ENCODE measurements at regions not wholly inside any gene's neighbourhood (a gene's known extent, or its start where the extent isn't known, plus 50 kb on each side); places are given as distances from the start of the nearest gene placed in this dataset.

DNA sequence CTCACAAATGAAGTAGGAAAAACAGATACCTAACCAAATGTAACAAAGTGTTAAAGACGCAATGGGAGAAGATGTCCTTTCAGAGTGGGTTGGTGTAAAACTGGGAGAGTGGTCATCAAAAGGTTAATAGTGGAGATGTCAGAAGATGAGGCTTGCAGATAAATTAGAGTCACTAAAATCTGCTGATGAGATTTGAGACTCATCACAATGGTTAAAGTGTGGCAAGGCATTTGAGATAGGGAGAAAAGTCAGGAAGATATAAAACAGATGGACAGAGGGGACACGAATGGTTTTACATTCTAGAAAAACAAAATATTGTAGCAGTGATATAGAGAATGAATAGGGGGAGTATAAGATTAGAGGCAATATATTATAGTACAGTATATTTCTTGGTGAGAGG lies 406.0 kb upstream of the SEMA6A start:
- Histone ChIP-seq H3K9me1 (replicated peaks; ENCODE audit: control insufficient read depth, extremely low read depth, insufficient read depth, low read length) (no peaks in the 10 kb centered on the region), H3K9ac (replicated peaks; ENCODE audit: extremely low read depth, insufficient read depth, low read length) (no peak overlapping the region), H3K36me3 (ENCODE audit: control insufficient read depth in 2 of 2, extremely low read depth in 1 of 2, insufficient read depth in 2 of 2, low read length in 2 of 2) (no peaks in the 10 kb centered on the region), H3K4me3 (replicated peaks in 1 of 3; ENCODE audit: insufficient read depth in 1 of 3, low read depth in 1 of 3, low read length in 3 of 3) (no peak overlapping the region), H3K9me3 (replicated peaks; ENCODE audit: control insufficient read depth, insufficient read depth, low read length) (no peaks in the 10 kb centered on the region), H3K4me1 (ENCODE audit: control insufficient read depth, extremely low read depth, insufficient read depth, low read length) (no peaks in the 10 kb centered on the region), H2AFZ (ENCODE audit: low read depth, low read length) (no peak overlapping the region), H3K27me3 (ENCODE audit: control insufficient read depth in 2 of 2, insufficient read depth in 2 of 2, low read length in 2 of 2) (no peaks in the 10 kb centered on the region), H3K79me2 (ENCODE audit: control insufficient read depth, insufficient read depth, low read length) (no peaks in the 10 kb centered on the region), H3K4me2 (ENCODE audit: insufficient read depth, low read length) (no peak overlapping the region), H3K27ac (ENCODE audit: insufficient read depth, low read depth, low read length) (no peak overlapping the region), H4K20me1 (replicated peaks; ENCODE audit: control insufficient read depth, extremely low read depth, insufficient read depth, low read length) (no peaks in the 10 kb centered on the region)
- DNase-seq (ENCODE audit: low read depth, low spot score) (no peak), FAIRE-seq (no peak)
- BruUV-seq (replicated peaks), result no TSS peak
- dilution Hi-C loops (cut with MboI; ENCODE audit: extremely low pct_ligation_motif_present, low sequenced_read_pairs) (no loop called here), intact Hi-C loops (cut with micrococcal nuclease) (no loop called here)
- POLR2A ChIA-PET, result no interaction called here
- CTCF ChIA-PET, result no interaction called here
- TF ChIP-seq, protein P1, sequence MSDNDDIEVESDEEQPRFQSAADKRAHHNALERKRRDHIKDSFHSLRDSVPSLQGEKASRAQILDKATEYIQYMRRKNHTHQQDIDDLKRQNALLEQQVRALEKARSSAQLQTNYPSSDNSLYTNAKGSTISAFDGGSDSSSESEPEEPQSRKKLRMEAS (IDR thresholded peaks at IDR 0.05; ENCODE audit: insufficient read depth, insufficient read length), result no peak
- TF ChIP-seq MYC (IDR thresholded peaks at IDR 0.05; ENCODE audit: low read depth, low read length) (no peak), JUN (IDR thresholded peaks at IDR 0.05; ENCODE audit: borderline replicate concordance, insufficient read depth, insufficient read length, low read depth) (no peak), POLR2A (IDR thresholded peaks at IDR 0.05; ENCODE audit: low read depth, low read length) (no peak)

DNA sequence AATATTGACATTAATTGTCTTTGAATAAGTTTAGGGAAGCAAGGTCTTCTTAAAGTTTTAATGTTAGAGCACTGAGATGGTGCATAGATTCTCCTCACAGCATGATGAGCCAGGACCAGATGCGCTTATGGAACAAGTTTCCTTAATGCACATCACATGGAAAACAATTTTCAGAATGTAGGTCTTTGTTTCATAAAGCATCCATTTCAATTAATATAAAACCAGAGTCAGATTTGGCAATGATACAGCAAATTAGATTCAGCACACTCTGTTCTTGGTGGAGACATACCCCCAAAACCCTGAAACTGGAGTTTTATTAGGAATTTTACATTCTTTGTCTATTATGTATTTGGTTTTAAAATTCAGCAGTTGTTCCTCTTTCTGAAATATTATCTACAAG lies 402.1 kb upstream of the SEMA6A start:
- intact Hi-C loops (cut with micrococcal nuclease), result no loop called here
- BruUV-seq (replicated peaks), result no TSS peak
- POLR2A ChIA-PET, result no interaction called here
- Histone ChIP-seq H3K9ac (replicated peaks; ENCODE audit: extremely low read depth, insufficient read depth, low read length) (no peak overlapping the region), H3K4me2 (ENCODE audit: insufficient read depth, low read length) (no peak overlapping the region), H3K9me3 (replicated peaks; ENCODE audit: control insufficient read depth, insufficient read depth, low read length) (no peaks in the 10 kb centered on the region), H3K9me1 (replicated peaks; ENCODE audit: control insufficient read depth, extremely low read depth, insufficient read depth, low read length) (no peaks in the 10 kb centered on the region), H3K36me3 (ENCODE audit: control insufficient read depth in 2 of 2, extremely low read depth in 1 of 2, insufficient read depth in 2 of 2, low read length in 2 of 2) (no peaks in the 10 kb centered on the region), H3K27ac (ENCODE audit: insufficient read depth, low read depth, low read length) (no peak overlapping the region), H4K20me1 (replicated peaks; ENCODE audit: control insufficient read depth, extremely low read depth, insufficient read depth, low read length) (no peaks in the 10 kb centered on the region), H3K27me3 (ENCODE audit: control insufficient read depth in 2 of 2, insufficient read depth in 2 of 2, low read length in 2 of 2) (no peaks in the 10 kb centered on the region), H3K4me1 (ENCODE audit: control insufficient read depth, extremely low read depth, insufficient read depth, low read length) (no peaks in the 10 kb centered on the region), H2AFZ (ENCODE audit: low read depth, low read length) (no peak overlapping the region), H3K4me3 (replicated peaks in 1 of 3; ENCODE audit: insufficient read depth in 1 of 3, low read depth in 1 of 3, low read length in 3 of 3) (no peak overlapping the region), H3K79me2 (ENCODE audit: control insufficient read depth, insufficient read depth, low read length) (no peaks in the 10 kb centered on the region)
- DNase-seq (ENCODE audit: low read depth, low spot score) (no peak), FAIRE-seq (no peak)
- dilution Hi-C loops (cut with MboI; ENCODE audit: extremely low pct_ligation_motif_present, low sequenced_read_pairs), result no loop called here
- CTCF ChIA-PET, result no interaction called here
- no peak for TF ChIP-seq POLR2A (IDR thresholded peaks at IDR 0.05; ENCODE audit: low read depth, low read length)
- TF ChIP-seq EZH2 (IDR thresholded peaks at IDR 0.05; ENCODE audit: borderline replicate concordance, low read depth, low read length, severe bottlenecking), result no peak
- TF ChIP-seq, protein P2, sequence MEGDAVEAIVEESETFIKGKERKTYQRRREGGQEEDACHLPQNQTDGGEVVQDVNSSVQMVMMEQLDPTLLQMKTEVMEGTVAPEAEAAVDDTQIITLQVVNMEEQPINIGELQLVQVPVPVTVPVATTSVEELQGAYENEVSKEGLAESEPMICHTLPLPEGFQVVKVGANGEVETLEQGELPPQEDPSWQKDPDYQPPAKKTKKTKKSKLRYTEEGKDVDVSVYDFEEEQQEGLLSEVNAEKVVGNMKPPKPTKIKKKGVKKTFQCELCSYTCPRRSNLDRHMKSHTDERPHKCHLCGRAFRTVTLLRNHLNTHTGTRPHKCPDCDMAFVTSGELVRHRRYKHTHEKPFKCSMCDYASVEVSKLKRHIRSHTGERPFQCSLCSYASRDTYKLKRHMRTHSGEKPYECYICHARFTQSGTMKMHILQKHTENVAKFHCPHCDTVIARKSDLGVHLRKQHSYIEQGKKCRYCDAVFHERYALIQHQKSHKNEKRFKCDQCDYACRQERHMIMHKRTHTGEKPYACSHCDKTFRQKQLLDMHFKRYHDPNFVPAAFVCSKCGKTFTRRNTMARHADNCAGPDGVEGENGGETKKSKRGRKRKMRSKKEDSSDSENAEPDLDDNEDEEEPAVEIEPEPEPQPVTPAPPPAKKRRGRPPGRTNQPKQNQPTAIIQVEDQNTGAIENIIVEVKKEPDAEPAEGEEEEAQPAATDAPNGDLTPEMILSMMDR (IDR thresholded peaks at IDR 0.05; ENCODE audit: extremely low read depth in 1 of 2, insufficient read depth in 1 of 2, low read depth in 1 of 2, low read length in 2 of 2), result no peak
- TF ChIP-seq POLR2AphosphoS5 (IDR thresholded peaks at IDR 0.05; ENCODE audit: insufficient read depth, low read depth, low read length), result no peak
- no peak for TF ChIP-seq JUN (IDR thresholded peaks at IDR 0.05; ENCODE audit: borderline replicate concordance, insufficient read depth, insufficient read length, low read depth)
- TF ChIP-seq, protein P1 (IDR thresholded peaks at IDR 0.05; ENCODE audit: insufficient read depth, insufficient read length), result no peak
- TF ChIP-seq FOS (IDR thresholded peaks at IDR 0.05; ENCODE audit: borderline replicate concordance, insufficient read depth, low read length), result no peak
- no peak for TF ChIP-seq MYC (IDR thresholded peaks at IDR 0.05; ENCODE audit: low read depth, low read length)
- no peak for TF ChIP-seq GATA2 (IDR thresholded peaks at IDR 0.05; ENCODE audit: insufficient read depth, insufficient read length, low read depth, low read length)
